K562 (cell line): ENCODE measurements at regions not wholly inside any gene's neighbourhood (a gene's known extent, or its start where the extent isn't known, plus 50 kb on each side); places are given as distances from the start of the nearest gene placed in this dataset.
"Not testable (repeated sequence)": the region's sequence is repeated elsewhere in the genome, so short reads cannot be mapped to it uniquely, and the experiment has no call there.

Experiments used
- ATAC-seq: fragments of 200-7000 bp; cut with Tn5 transposase; 3 replicates; pipeline ENCODE4 v1.9.1; 2020; ENCODE audit warnings: moderate library complexity
- BruUV-seq: library from RNA; stranded (reverse); fragments of 400-500 nt; replicated peaks from 2 replicates; lab custom pipeline; 2021; lab: Mats Ljungman, UMichigan
- CTCF ChIA-PET: fragments of 300-600 bp; formaldehyde crosslinking; extraction: SDS; loops from one replicate; lab custom pipeline; 2021; ENCODE audit warnings: low intra/inter-chr PET ratio; lab: Yijun Ruan, JAX
- POLR2A ChIA-PET: fragments of 300-600, 350-650 bp; sonication (Branson Sonifier 250); formaldehyde crosslinking; extraction: SDS; loops from one replicate; lab custom pipeline; 2021; ENCODE audit warnings: antibody characterized with exemption, inconsistent platforms; lab: Yijun Ruan, JAX
- DNase-seq, 4 experiments: peaks; one replicate each; pipeline versions ENCODE4 v3.0.0 to v3.0.0-alpha.2; 2011 to 2018; ENCODE audit warnings: low spot score in 3 of 4, mixed read lengths in 3 of 4; ENCODE audit errors: extremely low read depth in 1 of 4
- FAIRE-seq: peaks from 2 replicates; lab custom pipeline; 2011; peaks lifted over from hg19 to GRCh38; lab: Jason Lieb, UNC
- H2AFZ ChIP-seq: 2 replicates; pipeline ENCODE4 v1.6.0; 2011; ENCODE audit warnings: low read depth, low read length, control low read depth, inconsistent platforms
- H3K27ac ChIP-seq: fragments of 200-600 bp; 3 replicates; pipeline ENCODE4 v1.8.0; 2011; ENCODE audit warnings: low read depth, mild to moderate bottlenecking, control low read depth, inconsistent platforms, low read length, moderate library complexity, mixed read lengths; ENCODE audit errors: extremely low read depth
- H3K27me3 ChIP-seq, 2 experiments: fragments of 300-600 bp in 1 of 2; 2 replicates in 1 of 2; 3 replicates in 1 of 2; pipeline versions ENCODE4 v1.6.0 to v1.8.0; 2011; ENCODE audit warnings: inconsistent platforms in 2 of 2, low read length in 2 of 2, mild to moderate bottlenecking in 1 of 2, mixed read lengths in 1 of 2, moderate library complexity in 1 of 2; ENCODE audit not compliant: control insufficient read depth in 2 of 2, insufficient read depth in 2 of 2
- H3K36me3 ChIP-seq: fragments of 300-600 bp; 3 replicates; pipeline ENCODE4 v1.8.0; 2011; ENCODE audit warnings: mild to moderate bottlenecking, low read length, inconsistent platforms; ENCODE audit not compliant: control insufficient read depth, insufficient read depth
- H3K4me1 ChIP-seq, 2 experiments: fragments of 200-600 bp in 1 of 2; replicated peaks in 1 of 2; 2 replicates in 1 of 2; 3 replicates in 1 of 2; pipeline versions ENCODE4 v1.5.1 to v1.8.0; 2011; ENCODE audit warnings: inconsistent platforms in 2 of 2, low read length in 2 of 2, mild to moderate bottlenecking in 1 of 2, mixed read lengths in 1 of 2, moderate library complexity in 1 of 2; ENCODE audit not compliant: control insufficient read depth in 2 of 2, insufficient read depth in 2 of 2
- H3K4me2 ChIP-seq: 2 replicates; pipeline ENCODE4 v1.6.1; 2011; ENCODE audit warnings: low read length, control low read depth, inconsistent platforms, mixed read lengths; ENCODE audit not compliant: insufficient read depth
- H3K4me3 ChIP-seq: fragments of 200-600 bp; sonication (generic), shearing (Covaris generic); 2 replicates; pipeline ENCODE4 v1.5.1; 2016; ENCODE audit warnings: control low read depth, inconsistent platforms
- H3K79me2 ChIP-seq: fragments of 200-600 bp; 3 replicates; pipeline ENCODE4 v1.8.0; 2011; ENCODE audit warnings: low read length, inconsistent platforms; ENCODE audit not compliant: control insufficient read depth, insufficient read depth
- H3K9ac ChIP-seq, 2 experiments: 2 replicates each; pipeline versions ENCODE4 v1.6.0 to v1.6.1; 2011; ENCODE audit warnings: low read depth in 2 of 2, low read length in 2 of 2, control low read depth in 1 of 2, inconsistent platforms in 1 of 2, mild to moderate bottlenecking in 1 of 2, mixed read lengths in 1 of 2; ENCODE audit not compliant: insufficient read depth in 1 of 2
- H3K9me1 ChIP-seq: one replicate; pipeline ENCODE4 v1.6.0; 2011; ENCODE audit warnings: inconsistent platforms, mild to moderate bottlenecking, low read length, moderate library complexity; ENCODE audit not compliant: control insufficient read depth, insufficient read depth
- H3K9me3 ChIP-seq: replicated peaks from 2 replicates; pipeline ENCODE4 v1.5.1; 2011; ENCODE audit warnings: low read depth, low read length, inconsistent platforms; ENCODE audit not compliant: control insufficient read depth, insufficient read depth
- H4K20me1 ChIP-seq: replicated peaks from 2 replicates; pipeline ENCODE4 v1.6.1; 2011; ENCODE audit warnings: low read length, inconsistent platforms, mixed read lengths; ENCODE audit not compliant: control insufficient read depth, insufficient read depth
- ATF1 ChIP-seq, 2 experiments: fragments of 450-650 bp in 1 of 2; IDR thresholded peaks; 2 replicates each; pipeline ENCODE4 v1.6.1; 2016; ENCODE audit warnings: missing compliant biosample characterization in 1 of 2, missing genetic modification characterization in 1 of 2
- CXXC5 ChIP-seq: fragments of 250-450 bp; sonication (Bioruptor Pico); IDR thresholded peaks from 2 replicates; pipeline ENCODE4 v1.8.0; 2022; ENCODE audit warnings: inconsistent platforms, mild to moderate bottlenecking, moderate library complexity
- IRF2 ChIP-seq: sonication (generic); formaldehyde crosslinking; IDR thresholded peaks from 2 replicates; pipeline ENCODE4 v1.8.1; 2022; ENCODE audit warnings: mild to moderate bottlenecking, missing genetic modification reagents
- KDM2B ChIP-seq: fragments of 250-450 bp; sonication (Bioruptor Pico); IDR thresholded peaks from 2 replicates; pipeline ENCODE4 v1.8.0; 2021; ENCODE audit warnings: mild to moderate bottlenecking, moderate library complexity
- NR2C1 ChIP-seq, 2 experiments: fragments of 450-650 bp; IDR thresholded peaks; 2 replicates each; pipeline ENCODE4 v1.6.1; 2017; ENCODE audit warnings: mild to moderate bottlenecking in 2 of 2, antibody characterized with exemption in 1 of 2, inconsistent platforms in 1 of 2, missing compliant biosample characterization in 1 of 2, missing genetic modification characterization in 1 of 2
- PHF20 ChIP-seq: fragments of 450-650 bp; IDR thresholded peaks from 2 replicates; pipeline ENCODE4 v1.6.1; 2018; ENCODE audit not compliant: partially characterized antibody
- PRPF4 ChIP-seq: fragments of 200-400 bp; formaldehyde crosslinking; IDR thresholded peaks from one replicate; pipeline ENCODE4 v1.6.1; 2017; ENCODE audit warnings: low read length, low read depth, mild to moderate bottlenecking; ENCODE audit not compliant: insufficient read depth, poor library complexity, severe bottlenecking
- RBM22 ChIP-seq: fragments of 200-400 bp; formaldehyde crosslinking; IDR thresholded peaks from 2 replicates; pipeline ENCODE4 v1.6.1; 2018; ENCODE audit warnings: low read length, low read depth; ENCODE audit not compliant: poor library complexity, severe bottlenecking
- ZNF324 ChIP-seq: fragments of 250-450 bp; sonication (Bioruptor Pico); IDR thresholded peaks from 2 replicates; pipeline ENCODE4 v1.4.0; 2020; ENCODE audit warnings: mild to moderate bottlenecking
- ZNF41 ChIP-seq: fragments of 250-450 bp; sonication (Bioruptor Pico); conservative IDR thresholded peaks from 2 replicates; pipeline ENCODE4 v1.4.0; 2020; ENCODE audit warnings: mild to moderate bottlenecking
- WGBS: fragments of 100-300 bp; shearing (Covaris generic); methylation state at CpG from one replicate; pipeline ENCODE4 v1.1.6; 2016; ENCODE audit warnings: low coverage, mixed read lengths; ENCODE audit not compliant: insufficient coverage; ENCODE audit errors: missing lambda C conversion rate; 5-methylcytosine and 5-hydroxymethylcytosine counted together
- in situ Hi-C: fragments of 300-500 bp; cut with MboI; formaldehyde crosslinking; loops from 4 replicates; pipeline ENCODE4 v1.15.0; 2018; ENCODE audit warnings: inconsistent platforms, mixed read lengths
- intact Hi-C: fragments of 100-400 bp; cut with micrococcal nuclease; formaldehyde crosslinking; loops from 2 replicates; pipeline ENCODE4 v1.14.2; 2022
- TF ChIP-seq, protein P1 (sequence below): fragments of 450-650 bp; IDR thresholded peaks from 2 replicates; pipeline ENCODE4 v1.7.1; 2018; ENCODE audit warnings: mild to moderate bottlenecking, low read depth; ENCODE audit not compliant: partially characterized antibody
- TF ChIP-seq, protein P2 (sequence below), 2 experiments: fragments of 200-800 bp in 1 of 2; sonication (Bioruptor generic) in 1 of 2; sonication (generic) in 1 of 2; formaldehyde crosslinking in 1 of 2; IDR thresholded peaks in 1 of 2; conservative IDR thresholded peaks in 1 of 2; 2 replicates each; pipeline versions ENCODE4 v1.5.0 to v1.6.1; 2016 to 2020; ENCODE audit warnings: missing compliant biosample characterization in 1 of 2, missing genetic modification characterization in 1 of 2, missing genetic modification reagents in 1 of 2

DNA sequence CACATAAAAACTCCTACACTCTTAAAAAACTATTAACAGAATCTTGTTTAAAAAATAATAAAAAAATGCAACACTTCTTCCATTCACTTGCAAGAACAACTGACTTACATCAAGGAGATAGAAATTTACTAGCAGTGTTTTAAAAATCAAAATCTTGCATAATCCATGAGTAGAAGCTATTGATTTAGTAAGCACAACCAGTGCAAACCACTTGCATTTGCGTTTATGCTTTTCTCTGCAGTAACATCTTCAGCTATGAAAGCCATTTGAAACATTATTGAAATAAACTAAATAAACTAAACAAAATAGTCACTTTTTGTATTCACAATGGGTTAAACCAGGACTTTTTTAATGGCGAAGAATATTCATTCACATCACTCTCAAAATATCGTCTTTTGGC, 389.2 kb upstream of the EMCN start:
- in situ Hi-C loops (no loop called here), intact Hi-C loops (no loop called here)
- H3K9ac ChIP-seq = no peak overlapping the region
- H2AFZ ChIP-seq = no peak overlapping the region
- no peaks in the 10 kb centered on the region for H3K79me2 ChIP-seq
- no peak overlapping the region for H3K4me2 ChIP-seq
- ChIA-PET POLR2A (no interaction called here), CTCF (no interaction called here)
- no peaks in the 10 kb centered on the region for H3K4me1 ChIP-seq
- H4K20me1 ChIP-seq = no peaks in the 10 kb centered on the region
- no peaks in the 10 kb centered on the region for H3K9me1 ChIP-seq
- TF ChIP-seq PRPF4 (no peak), PHF20 (no peak), ATF1 (CRISPR knock-in tag; IDR thresholded peaks at IDR 0.05) (no peak), ATF1 (tag; IDR thresholded peaks at IDR 0.05) (no peak), ZNF41 (CRISPR knock-in tag) (no peak), ZNF324 (CRISPR knock-in tag) (no peak), IRF2 (CRISPR knock-in tag) (no peak), CXXC5 (CRISPR knock-in tag) (no peak), RBM22 (no peak), KDM2B (CRISPR knock-in tag) (no peak), NR2C1 (IDR thresholded peaks at IDR 0.05) (no peak), NR2C1 (tag; IDR thresholded peaks at IDR 0.05) (no peak)
- TF ChIP-seq, protein P1, sequence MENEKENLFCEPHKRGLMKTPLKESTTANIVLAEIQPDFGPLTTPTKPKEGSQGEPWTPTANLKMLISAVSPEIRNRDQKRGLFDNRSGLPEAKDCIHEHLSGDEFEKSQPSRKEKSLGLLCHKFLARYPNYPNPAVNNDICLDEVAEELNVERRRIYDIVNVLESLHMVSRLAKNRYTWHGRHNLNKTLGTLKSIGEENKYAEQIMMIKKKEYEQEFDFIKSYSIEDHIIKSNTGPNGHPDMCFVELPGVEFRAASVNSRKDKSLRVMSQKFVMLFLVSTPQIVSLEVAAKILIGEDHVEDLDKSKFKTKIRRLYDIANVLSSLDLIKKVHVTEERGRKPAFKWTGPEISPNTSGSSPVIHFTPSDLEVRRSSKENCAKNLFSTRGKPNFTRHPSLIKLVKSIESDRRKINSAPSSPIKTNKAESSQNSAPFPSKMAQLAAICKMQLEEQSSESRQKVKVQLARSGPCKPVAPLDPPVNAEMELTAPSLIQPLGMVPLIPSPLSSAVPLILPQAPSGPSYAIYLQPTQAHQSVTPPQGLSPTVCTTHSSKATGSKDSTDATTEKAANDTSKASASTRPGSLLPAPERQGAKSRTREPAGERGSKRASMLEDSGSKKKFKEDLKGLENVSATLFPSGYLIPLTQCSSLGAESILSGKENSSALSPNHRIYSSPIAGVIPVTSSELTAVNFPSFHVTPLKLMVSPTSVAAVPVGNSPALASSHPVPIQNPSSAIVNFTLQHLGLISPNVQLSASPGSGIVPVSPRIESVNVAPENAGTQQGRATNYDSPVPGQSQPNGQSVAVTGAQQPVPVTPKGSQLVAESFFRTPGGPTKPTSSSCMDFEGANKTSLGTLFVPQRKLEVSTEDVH = no peak
- TF ChIP-seq, protein P2, sequence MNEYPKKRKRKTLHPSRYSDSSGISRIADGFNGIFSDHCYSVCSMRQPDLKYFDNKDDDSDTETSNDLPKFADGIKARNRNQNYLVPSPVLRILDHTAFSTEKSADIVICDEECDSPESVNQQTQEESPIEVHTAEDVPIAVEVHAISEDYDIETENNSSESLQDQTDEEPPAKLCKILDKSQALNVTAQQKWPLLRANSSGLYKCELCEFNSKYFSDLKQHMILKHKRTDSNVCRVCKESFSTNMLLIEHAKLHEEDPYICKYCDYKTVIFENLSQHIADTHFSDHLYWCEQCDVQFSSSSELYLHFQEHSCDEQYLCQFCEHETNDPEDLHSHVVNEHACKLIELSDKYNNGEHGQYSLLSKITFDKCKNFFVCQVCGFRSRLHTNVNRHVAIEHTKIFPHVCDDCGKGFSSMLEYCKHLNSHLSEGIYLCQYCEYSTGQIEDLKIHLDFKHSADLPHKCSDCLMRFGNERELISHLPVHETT (CRISPR knock-in tag; conservative IDR thresholded peaks at IDR 0.05 in 1 of 2, IDR thresholded peaks at IDR 0.05 in 1 of 2) = no peak
- no peak overlapping the region for H3K27ac ChIP-seq
- BruUV-seq = no TSS peak
- H3K27me3 ChIP-seq = no peaks in the 10 kb centered on the region
- H3K36me3 ChIP-seq = no peaks in the 10 kb centered on the region
- H3K9me3 ChIP-seq = no peaks in the 10 kb centered on the region; the same call in 1 of the 2 replicates
- FAIRE-seq (no peak), DNase-seq (no peak), ATAC-seq (no peak)
- 4% methylated on average over 3 of the region's 3 CpGs for WGBS
- H3K4me3 ChIP-seq = no peak overlapping the region

DNA sequence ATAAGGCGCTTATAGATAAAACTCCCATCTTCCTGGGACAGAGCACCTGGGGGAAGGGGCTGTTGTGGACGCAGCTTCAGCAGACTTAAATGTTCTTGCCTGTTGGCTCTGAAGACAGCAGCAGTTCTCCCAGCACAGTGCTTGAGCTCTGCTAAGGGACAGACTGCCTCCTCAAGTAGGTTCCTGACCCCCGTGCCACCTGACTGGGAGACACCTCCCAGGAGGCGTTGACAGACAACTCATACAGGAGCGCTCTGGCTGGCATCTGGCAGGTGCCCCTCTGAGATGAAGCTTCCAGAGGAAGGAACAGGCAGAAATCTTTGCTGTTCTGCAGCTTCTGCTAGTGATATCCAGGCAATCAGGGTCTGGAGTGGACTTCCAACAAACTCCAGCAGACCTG, 383.1 kb upstream of the EMCN start:
- H3K36me3 ChIP-seq, H3K4me3 ChIP-seq, POLR2A ChIA-PET, H4K20me1 ChIP-seq, H3K79me2 ChIP-seq, H3K4me2 ChIP-seq, H2AFZ ChIP-seq, H3K9ac ChIP-seq, H3K9me1 ChIP-seq, CTCF ChIA-PET, in situ Hi-C loops, ATAC-seq, BruUV-seq, H3K27ac ChIP-seq, H3K27me3 ChIP-seq, intact Hi-C loops, H3K9me3 ChIP-seq, DNase-seq, H3K4me1 ChIP-seq, FAIRE-seq: not testable (repeated sequence)
- 0% methylated on average over 4 of the region's 5 CpGs for WGBS
